Smooth muscle cell (in vitro differentiated cells): ENCODE measurements at regions not wholly inside any gene's neighbourhood (a gene's known extent, or its start where the extent isn't known, plus 50 kb on each side); places are given as distances from the start of the nearest gene placed in this dataset.

Source experiments
- DNase-seq: peaks from one replicate; lab custom pipeline; 2025; ENCODE audit not compliant: unreplicated experiment; lab: John Stamatoyannopoulos, UW
- H2AFZ ChIP-seq: fragments of 200-600 bp; sonication (generic); 2 replicates; pipeline ENCODE4 v1.6.0; 2016; ENCODE audit warnings: antibody characterized with exemption, low read depth, mild to moderate bottlenecking
- H3F3A ChIP-seq: fragments of 200-600 bp; sonication (generic); 2 replicates; pipeline ENCODE4 v1.6.0; 2017; ENCODE audit warnings: antibody characterized with exemption, low read depth
- H3K27ac ChIP-seq: fragments of 200-600 bp; sonication (generic); 2 replicates; pipeline ENCODE4 v1.5.1; 2016; ENCODE audit warnings: low read depth, mild to moderate bottlenecking
- H3K27me3 ChIP-seq: fragments of 200-600 bp; sonication (generic); 2 replicates; pipeline ENCODE4 v1.6.1; 2016; ENCODE audit warnings: low read depth, mild to moderate bottlenecking
- H3K36me3 ChIP-seq: fragments of 200-600 bp; sonication (generic); 2 replicates; pipeline ENCODE4 v1.5.1; 2016; ENCODE audit warnings: low read depth
- H3K4me1 ChIP-seq: fragments of 200-600 bp; sonication (generic); 2 replicates; pipeline ENCODE4 v1.5.1; 2016; ENCODE audit warnings: low read depth
- H3K4me2 ChIP-seq: fragments of 200-600 bp; sonication (generic); 2 replicates; pipeline ENCODE4 v1.6.0; 2016; ENCODE audit warnings: mild to moderate bottlenecking
- H3K4me3 ChIP-seq: fragments of 200-600 bp; sonication (generic); 2 replicates; pipeline ENCODE4 v1.5.1; 2016; ENCODE audit warnings: mild to moderate bottlenecking
- H3K79me2 ChIP-seq: fragments of 200-600 bp; sonication (generic); 2 replicates; pipeline ENCODE4 v1.6.0; 2016; ENCODE audit warnings: low read depth, mild to moderate bottlenecking
- H3K9ac ChIP-seq: fragments of 200-600 bp; sonication (generic); 2 replicates; pipeline ENCODE4 v1.6.0; 2016; ENCODE audit warnings: low read depth
- H3K9me3 ChIP-seq: fragments of 200-600 bp; sonication (generic); replicated peaks from 2 replicates; pipeline ENCODE4 v1.5.1; 2016; ENCODE audit warnings: low read depth
- H4K20me1 ChIP-seq: fragments of 200-600 bp; sonication (generic); 2 replicates; pipeline ENCODE4 v1.6.0; 2016; ENCODE audit warnings: low read depth
- CTCF ChIP-seq: fragments of 200-600 bp; sonication (generic); IDR thresholded peaks from 2 replicates; pipeline ENCODE4 v1.5.1; 2017; ENCODE audit warnings: borderline replicate concordance, mild to moderate bottlenecking, antibody characterized with exemption; ENCODE audit not compliant: insufficient read depth, poor library complexity, severe bottlenecking
- WGBS: methylation state at CpG from one replicate; pipeline ENCODE4 v1.1.7; 2016; ENCODE audit warnings: low lambda C conversion rate; 5-methylcytosine and 5-hydroxymethylcytosine counted together

DNA sequence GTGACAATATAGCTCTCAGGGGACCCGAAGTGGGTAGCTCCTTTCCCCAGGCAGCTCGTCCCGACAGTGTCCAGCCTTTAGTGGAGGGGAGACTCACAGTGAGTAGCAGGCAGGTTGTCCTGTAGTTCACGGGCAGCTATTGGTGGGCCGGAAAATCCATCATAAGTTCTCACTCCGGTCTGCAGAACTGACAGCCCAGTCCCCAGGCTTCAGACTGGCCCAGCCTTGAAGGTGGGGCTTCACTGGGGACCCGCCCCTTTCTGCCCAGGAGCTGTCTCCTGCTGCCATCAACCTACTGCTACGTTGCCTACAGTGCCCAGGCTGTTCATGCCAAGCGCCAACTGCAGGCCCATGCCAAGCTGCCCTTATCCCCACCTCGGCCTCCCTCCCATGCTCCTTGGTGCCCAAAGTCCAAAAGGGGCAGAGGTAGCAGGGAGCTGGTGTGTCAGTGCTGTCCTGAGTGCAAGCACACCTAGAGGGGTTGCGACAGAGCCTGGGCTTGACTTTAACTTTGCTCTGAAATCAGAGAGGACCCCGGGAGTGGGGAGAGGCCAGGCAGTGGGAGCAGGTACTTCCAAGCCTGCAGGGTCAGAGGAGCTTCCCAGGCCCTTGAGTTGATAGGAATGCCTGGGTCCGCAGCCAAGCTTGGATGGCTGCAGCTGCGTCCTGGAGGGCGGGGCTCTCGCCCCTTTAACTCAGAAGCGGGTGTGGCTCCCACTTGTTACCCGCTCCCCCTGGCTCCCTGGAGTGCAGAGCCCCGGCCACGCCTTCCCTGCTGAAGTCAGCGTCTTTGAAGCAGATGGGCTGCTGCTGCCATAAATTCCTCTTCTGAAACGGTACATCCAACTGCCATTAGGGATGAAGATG lies 1144.3 kb upstream of the NCAM2 start:
- Histone ChIP-seq H4K20me1 (no peaks in the 10 kb centered on the region), H3F3A (no peaks in the 10 kb centered on the region), H3K4me3 (no peak overlapping the region), H3K36me3 (no peaks in the 10 kb centered on the region), H2AFZ (no peak overlapping the region), H3K9ac (no peak overlapping the region), H3K79me2 (no peaks in the 10 kb centered on the region), H3K9me3 (no peaks in the 10 kb centered on the region), H3K27ac (no peak overlapping the region), H3K4me1 (no peaks in the 10 kb centered on the region), H3K27me3 (no peaks in the 10 kb centered on the region), H3K4me2 (no peak overlapping the region)
- TF ChIP-seq CTCF, result no peak
- no peak for DNase-seq
- WGBS, result 86% methylated on average over 22 of the region's 22 CpGs

GRCh38 chr21:19855522-19855921 lies 1142.7 kb upstream of the NCAM2 start:
- no peaks in the 10 kb centered on the region for H3F3A ChIP-seq
- H3K9me3 ChIP-seq, result no peaks in the 10 kb centered on the region
- H3K4me2 ChIP-seq, result no peak overlapping the region
- WGBS, result 77% methylated on average over 3 of the region's 3 CpGs
- no peak overlapping the region for H2AFZ ChIP-seq
- no peak overlapping the region for H3K27ac ChIP-seq
- no peak overlapping the region for H3K9ac ChIP-seq
- H3K4me3 ChIP-seq, result no peak overlapping the region
- H4K20me1 ChIP-seq, result no peaks in the 10 kb centered on the region
- no peaks in the 10 kb centered on the region for H3K36me3 ChIP-seq
- no peaks in the 10 kb centered on the region for H3K79me2 ChIP-seq
- DNase-seq, result no peak
- no peaks in the 10 kb centered on the region for H3K4me1 ChIP-seq
- H3K27me3 ChIP-seq, result no peaks in the 10 kb centered on the region
- TF ChIP-seq CTCF, result no peak

DNA sequence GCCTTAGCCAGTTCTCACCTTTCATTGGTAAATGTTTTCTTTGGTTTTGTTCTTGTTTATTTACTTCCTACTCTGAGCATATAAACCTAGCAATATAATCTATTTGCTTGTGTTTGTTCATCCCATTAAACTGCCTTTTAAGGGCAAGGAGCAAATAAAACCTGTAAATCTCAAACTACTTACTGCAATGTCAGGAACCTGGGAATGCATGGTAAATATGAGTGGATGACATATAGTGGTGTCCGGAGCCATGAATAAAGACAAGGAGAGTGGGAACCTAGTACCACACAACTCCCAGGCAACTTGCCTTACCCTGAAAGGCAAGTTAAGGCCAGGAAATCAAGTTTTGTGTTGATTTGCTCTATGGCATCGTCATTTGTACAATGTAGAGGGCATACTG lies 1133.7 kb upstream of the NCAM2 start:
- no peak overlapping the region for H3K9ac ChIP-seq
- no peak for TF ChIP-seq CTCF
- no peaks in the 10 kb centered on the region for H3K27me3 ChIP-seq
- H3K27ac ChIP-seq, result no peak overlapping the region
- no peaks in the 10 kb centered on the region for H3K9me3 ChIP-seq
- no peak for DNase-seq
- no peak overlapping the region for H3K4me2 ChIP-seq
- H3K36me3 ChIP-seq, result no peaks in the 10 kb centered on the region
- no peaks in the 10 kb centered on the region for H3F3A ChIP-seq
- H3K4me1 ChIP-seq, result no peaks in the 10 kb centered on the region
- H4K20me1 ChIP-seq, result no peaks in the 10 kb centered on the region
- no peak overlapping the region for H3K4me3 ChIP-seq
- no peak overlapping the region for H2AFZ ChIP-seq
- 87% methylated on average over 2 of the region's 2 CpGs for WGBS
- H3K79me2 ChIP-seq, result no peaks in the 10 kb centered on the region

- Histone ChIP-seq H3K4me1 (no peaks in the 10 kb centered on the region), H3K9ac (no peak overlapping the region), H3K27ac (no peak overlapping the region), H3K79me2 (no peaks in the 10 kb centered on the region), H3K4me3 (no peak overlapping the region), H3K4me2 (no peak overlapping the region), H4K20me1 (no peaks in the 10 kb centered on the region), H3K27me3 (no peaks in the 10 kb centered on the region), H3F3A (no peaks in the 10 kb centered on the region), H2AFZ (no peak overlapping the region), H3K9me3 (no peaks in the 10 kb centered on the region), H3K36me3 (no peaks in the 10 kb centered on the region)
- WGBS, result 95% methylated on average over 2 of the region's 2 CpGs
- DNase-seq, result no peak
- no peak for TF ChIP-seq CTCF
Measured at GRCh38 chr21:19870682-19871081, 1127.5 kb upstream of the NCAM2 start.
